ENCODE measurements at regions not wholly inside any gene's neighbourhood (a gene's known extent, or its start where the extent isn't known, plus 50 kb on each side); places are given as distances from the start of the nearest gene placed in this dataset.
A peak's percentile ranks its signal among the peaks of the same experiment; 100 is the strongest.

DNA sequence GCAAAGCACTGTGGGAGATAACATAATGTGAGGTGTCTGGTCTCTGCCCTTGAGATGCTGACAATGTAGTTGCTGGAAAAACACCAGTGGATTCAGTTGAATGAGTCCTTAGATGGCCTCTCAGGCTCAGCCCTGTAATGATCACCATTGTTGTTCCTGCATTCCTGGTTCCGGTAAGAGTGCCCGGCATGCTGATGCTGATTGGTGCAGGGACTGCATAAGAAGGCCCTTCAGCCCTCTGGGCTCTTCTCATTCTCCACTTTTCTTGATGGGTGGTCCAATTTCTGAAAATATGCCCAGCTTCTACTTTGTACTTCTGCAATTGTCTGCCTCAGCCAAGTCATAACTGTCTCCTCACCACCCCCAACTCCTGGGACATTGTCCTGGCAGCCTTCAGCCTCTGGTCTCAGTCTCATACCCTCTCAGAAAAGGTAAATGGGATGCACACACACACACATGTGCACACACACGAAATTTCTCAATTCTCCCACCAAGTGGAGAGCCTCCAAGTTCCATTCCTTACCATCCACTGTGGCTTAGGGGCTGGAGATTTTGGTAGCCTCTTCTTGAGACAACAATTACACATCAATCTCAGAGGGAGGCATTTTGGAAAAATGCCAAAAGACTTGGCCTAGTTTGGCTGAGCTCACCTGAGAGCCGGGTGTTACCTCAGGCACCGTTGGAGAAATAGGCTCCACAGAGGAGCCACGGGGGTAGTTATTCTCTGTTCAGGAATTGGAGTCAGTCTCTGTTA lies 314.9 kb downstream of the RPS24 start:
- peak; percentile 10 for DNase-seq

DNA sequence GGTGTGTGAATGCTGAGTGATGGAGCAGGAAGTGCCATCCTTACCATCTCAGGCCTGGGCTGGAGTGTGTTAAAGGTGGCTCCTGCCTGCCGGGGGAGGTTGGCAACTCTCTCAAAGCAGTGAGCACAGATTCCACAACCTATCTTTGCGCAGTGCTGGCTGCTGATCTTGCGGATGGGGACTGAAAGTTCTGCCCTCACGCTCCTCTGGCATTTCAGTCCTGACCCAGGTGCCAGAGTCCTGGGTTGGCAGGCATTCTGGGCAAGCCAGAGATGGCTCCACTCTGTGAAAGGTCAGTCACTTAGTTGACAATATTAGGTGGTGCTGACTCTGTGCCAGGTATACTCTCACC lies 315.5 kb downstream of the RPS24 start:
- no peak for DNase-seq

DNA sequence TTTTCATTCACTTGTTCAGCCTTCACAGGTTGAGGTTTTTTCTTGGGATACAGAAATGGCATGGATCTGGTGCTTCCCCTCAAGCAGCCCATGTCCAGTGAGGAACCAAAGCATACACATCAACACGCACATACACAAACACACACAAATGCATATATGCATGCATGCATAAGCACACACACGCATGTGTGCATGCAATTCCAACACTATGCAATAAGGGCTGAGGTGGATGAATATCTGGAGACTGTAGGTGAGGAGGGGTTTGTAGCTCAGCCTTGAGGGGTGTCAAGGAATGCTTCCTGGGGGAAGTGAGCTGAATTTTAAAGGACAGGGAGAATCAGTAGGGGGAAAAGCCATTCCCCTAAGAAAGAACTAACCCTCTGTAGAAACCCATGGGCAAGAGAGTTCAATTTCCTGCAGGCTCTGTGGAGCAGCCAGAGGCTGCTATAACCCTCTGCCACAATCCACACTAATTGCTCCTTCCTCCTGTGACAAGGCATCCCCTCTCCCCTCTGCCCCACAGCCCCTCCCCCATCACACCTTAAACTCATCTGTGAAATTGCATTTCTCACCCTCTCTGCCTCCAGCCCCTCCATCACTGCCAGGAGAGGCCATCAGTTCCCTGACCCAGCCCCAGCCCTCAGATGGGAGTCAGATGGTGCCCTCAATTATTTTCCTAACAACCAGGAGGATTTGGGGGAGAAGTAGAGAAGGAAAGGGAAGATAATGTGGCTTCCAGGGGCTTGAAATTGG lies 316.4 kb downstream of the RPS24 start:
- DNase-seq: peak; percentile 4

DNA sequence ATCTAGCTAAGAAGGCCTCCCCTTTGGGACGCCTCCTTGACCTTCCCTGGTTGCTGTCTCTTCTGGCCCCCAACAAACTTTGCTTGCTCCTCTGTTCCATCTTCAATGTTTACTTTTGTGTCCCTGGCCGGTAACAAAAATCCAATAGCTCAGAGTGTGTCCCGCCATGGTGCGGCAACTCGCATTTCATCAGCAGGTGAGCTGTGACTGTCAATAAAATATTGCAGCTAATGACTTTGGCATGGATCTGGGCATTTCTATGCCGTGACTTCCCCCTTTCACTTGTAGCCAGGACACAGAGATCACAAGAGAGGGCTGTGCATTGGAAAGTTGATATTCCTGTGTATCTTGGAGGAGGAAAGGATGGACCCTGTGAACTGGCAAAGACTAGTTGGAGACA lies 317.6 kb downstream of the RPS24 start:
- DNase-seq: peak; percentile 13

DNA sequence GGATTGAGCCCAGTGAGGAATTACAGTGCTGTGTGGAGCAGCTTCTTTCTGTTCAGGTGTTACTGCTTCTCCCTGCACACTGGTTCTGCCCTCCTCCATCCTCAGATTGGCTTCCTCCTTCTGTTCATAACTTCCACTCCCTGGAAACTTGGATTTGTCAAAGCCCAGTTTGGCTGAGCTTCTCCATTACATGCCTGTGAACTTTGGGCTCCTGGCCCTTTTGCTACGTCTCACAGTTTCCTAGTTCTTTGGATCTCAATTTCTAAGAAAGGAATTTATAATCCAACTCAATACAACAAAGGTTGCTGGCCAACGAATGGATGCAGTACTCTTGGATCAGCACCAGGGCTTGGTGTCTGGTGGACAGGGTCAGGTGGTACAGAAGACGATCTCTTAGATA lies 318.1 kb downstream of the RPS24 start:
- DNase-seq: no peak

DNA sequence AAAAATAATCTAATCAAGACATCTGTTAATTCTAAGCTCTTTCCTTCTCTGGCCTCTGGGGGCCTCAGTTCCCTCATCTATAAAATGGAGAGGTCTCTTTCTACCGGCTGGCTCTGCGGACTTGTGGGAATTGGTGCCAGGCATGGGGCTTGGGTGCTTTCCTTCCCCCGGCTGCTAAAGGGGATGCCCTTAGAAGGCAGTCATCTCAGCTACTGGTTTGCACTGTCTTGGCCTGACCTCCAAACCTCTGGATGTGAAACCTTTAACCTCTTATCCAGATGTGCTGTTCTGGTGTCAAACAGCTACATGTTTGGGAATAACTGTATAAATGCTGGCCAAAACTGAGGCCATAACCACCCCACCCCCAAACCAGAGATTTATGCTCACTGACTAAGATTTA lies 320.0 kb downstream of the RPS24 start:
- no peak for DNase-seq

DNA sequence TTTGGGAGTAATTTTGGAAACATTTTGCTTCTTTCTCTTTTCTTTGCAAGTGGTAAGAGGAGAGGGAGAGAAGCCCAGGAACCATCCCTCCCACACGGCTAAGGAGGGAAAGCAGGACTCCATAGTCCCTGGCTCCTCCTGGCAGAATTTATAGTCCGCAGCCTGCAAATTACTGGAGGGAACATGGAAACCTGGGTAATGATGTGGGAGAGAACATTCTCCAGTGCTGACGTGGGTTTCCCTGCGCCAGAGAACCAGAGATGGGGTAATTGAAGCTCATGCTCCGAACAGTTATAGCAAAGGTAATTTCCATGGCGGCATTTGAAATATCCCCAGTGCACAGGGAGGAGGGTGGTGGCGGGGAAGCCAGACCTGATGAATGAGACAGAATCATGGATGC lies 320.4 kb downstream of the RPS24 start:
- DNase-seq: peak; percentile 63

DNA sequence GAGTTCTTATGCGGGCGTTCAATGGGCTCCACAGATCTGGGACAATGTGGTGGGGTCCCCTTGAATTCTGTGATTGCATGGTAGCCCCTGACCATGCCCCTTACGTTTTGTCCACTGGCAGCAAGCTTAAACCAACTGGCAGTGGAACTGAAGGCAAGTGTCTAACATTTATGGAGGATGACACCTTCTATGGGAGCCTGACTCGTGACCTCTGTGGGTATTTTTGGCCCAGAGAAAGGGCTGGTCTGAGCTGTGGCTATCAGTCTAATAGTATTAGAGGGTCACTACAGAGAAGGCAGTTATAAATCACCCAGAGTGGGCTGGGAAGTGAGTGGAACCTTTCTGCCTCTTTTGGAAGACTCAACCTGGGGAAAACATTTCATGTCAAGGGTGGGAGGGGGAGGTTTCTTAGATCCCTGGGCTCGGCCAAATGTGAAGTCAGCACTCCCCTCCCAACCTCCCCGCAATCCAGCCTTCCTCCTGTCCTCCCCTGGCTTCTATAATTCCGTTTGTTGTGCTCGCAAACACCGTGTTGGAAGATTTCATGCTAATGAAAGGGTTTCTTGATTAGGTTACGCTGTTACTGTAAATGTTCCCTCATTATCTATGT lies 322.7 kb downstream of the RPS24 start:
- DNase-seq: no peak

DNA sequence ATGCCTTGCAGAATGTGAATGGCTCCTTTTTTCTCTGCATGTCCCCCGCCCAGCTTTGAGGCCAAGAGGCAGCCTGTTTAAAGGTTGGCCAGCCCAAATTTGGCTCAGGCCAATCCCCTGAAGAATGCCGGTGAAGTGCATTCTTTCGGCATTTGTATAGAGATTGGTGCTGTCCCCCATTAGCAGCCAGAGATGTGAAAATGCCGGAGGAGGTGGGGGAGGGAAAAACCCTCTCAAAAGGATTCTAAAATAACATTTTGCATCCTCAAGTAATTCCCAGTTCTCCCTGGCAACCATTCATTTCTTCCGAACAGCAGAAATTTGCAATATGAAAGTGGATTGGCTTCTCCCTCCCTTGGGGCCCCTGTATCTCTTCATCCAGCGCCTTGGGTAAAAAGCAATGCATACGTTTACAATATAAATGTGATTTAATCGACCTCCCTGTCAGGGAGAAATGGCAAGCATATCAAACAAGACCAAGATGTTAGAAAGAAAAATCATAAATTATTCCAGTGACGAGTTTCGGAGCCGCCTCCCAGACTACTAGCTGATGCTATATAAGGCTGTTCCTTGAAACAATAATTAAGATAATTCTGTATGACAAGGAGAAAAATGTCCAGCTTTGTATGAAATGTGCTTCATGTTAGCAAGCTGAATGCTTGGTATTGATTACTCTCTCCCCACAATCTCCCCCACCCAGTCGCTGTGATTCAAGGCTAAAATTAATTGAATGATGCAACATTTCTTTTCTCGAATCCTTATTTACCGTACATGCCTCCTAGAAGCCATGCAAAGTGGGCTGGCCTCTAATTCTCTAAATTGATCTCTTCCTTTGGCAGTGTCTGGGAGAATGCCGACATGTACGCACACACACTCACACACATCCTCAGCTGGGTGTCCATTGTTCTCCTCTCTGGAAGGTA lies 323.7 kb downstream of the RPS24 start:
- peak; percentile 58 for DNase-seq

DNA sequence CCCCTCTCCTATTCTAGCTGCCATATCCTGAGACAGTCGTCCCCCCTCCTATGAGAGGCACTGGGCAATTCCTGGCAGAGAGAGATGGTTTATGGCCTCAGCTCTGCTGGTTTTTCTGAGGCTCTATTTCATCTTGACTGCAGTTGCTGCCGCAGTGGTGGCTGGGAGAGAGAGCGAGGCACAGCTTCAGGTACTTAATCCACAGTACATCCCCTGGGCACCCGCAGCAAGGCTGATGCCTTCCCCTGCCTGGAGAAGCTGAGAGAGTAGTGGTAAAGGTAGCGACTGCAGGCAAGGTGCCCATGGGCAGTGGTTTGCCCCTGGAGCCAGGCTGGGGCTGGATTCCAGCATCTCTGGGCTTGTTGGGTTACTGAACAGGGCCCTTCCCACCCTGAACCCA lies 324.7 kb downstream of the RPS24 start:
- no peak for DNase-seq

DNA sequence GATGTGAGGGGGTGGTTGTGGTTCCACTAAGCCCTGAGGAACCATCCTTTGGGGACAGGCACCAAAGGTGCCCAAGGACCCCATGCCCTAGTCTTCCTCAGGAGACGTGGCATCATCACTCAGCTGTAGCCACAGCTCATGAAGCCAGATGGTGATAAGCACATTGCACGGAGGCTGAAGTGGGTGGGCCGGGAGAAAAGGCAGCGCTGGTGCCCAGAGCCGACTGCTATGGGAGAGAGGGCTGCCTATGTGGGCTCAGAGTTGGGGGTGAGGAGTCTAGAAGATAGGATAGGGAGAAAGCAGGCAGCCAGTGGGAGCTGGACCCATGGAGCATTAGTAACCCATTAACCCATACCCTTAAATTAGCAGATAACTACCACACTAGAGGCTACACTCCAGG lies 325.3 kb downstream of the RPS24 start:
- DNase-seq: no peak

DNA sequence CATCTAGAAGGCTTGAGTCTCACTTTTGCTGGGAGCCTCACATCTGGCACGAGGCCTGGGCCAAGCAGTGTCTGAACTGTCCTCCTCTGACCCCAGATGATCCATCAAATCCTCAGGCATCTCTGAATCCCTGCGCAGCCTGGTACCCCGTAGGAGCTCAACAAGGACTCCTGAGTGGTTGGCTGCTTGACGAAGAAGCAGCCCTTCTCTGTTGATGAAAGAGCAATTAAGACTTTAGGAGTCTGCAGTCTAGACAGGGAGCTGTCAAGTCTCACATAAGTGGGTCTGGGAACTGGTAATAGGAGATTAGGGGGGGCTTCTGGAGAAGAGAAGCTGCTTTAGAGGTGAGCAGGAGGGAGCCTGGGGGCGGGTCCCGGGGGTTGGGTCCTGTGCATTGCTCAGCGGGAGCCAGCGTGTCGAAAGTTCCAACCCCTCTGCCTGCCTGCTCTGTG lies 326.0 kb downstream of the RPS24 start:
- DNase-seq: no peak

DNA sequence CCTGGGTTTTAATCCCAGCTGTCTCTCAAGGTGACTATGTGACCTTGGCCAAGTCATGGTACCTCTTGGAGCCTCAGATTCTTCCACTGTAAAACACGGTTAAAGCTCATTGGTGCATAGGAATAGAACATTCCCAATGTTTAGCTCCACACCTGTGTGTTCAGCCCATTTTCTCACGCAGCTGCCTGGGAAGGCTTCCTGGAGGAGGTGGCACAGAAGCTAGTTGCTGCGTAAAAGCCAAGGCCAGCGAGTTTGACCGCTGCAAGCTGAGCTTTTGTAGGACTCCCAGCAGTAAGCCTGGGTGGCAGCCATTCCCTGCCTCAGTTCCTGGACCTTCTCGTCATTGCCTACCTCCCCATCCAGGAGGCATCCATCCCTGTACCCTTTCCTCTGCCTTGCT lies 326.6 kb downstream of the RPS24 start:
- DNase-seq: no peak

DNA sequence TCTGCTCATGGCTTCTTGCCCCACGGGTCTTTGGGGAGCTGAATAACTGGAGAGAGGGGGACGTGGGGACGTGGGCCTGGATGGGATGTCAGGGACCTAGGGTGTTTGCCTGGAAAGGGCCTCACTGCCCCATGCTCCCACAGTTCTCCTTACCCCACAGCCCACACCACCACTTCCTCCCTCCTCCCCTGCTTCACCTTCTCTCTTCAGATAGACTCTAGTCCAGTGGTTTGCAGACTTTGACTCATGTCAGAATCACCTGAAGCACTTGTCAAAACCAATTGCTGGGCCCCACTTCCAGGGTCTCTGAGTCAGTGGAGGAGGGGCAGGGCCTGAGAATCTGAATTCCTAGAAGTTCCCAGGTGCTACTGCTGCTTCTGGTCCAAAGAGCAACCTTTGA lies 327.4 kb downstream of the RPS24 start:
- DNase-seq: no peak

DNA sequence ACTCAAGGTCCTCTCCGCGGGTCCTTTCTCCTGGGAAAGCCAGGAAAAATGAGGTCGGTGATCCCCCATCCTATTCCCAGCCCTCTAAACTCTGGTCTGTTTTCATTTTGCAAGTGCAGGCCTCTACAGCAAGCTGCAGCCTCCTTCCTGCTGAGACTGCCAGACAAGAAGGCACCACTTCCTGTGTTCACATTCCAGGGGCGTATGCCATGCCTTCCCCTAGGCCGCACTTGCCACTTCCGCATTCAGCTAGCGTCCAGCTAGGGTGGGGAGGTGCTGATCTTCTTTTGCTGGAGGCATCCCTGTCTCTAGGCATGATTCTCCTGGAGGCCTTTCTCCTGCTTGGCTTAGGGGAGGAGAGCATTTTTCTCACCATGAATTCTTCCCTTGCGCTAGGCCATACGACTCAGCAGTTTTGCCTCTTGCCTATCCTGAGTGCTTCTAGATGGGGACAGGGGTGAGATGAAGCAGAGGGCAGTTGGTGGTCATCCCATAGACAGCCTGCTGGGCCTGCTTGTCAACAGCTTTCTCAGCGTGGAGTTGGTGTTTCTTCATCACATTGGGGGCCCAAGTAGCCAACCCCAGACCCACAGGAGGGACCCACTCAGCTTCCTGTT lies 328.9 kb downstream of the RPS24 start:
- no peak for DNase-seq

DNA sequence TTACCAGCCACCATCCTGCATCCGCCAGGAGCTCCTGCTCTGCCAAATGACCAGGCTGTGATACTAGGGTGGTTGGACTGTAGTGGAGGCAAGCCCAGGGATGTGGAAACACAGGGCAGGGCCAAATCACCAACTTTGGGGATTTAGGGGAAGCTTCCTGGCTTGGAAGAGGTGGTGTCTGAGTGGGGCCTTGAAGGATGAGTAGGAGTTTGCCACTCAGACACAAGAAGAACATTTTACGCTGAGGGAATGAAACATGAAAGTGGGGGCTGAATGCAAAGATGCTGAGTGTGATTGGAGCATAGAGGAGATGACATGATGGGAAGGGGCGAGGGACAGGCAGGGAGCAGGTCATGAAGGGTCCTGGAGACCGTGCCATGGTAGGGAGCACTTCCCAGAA lies 329.5 kb downstream of the RPS24 start:
- no peak for DNase-seq

DNA sequence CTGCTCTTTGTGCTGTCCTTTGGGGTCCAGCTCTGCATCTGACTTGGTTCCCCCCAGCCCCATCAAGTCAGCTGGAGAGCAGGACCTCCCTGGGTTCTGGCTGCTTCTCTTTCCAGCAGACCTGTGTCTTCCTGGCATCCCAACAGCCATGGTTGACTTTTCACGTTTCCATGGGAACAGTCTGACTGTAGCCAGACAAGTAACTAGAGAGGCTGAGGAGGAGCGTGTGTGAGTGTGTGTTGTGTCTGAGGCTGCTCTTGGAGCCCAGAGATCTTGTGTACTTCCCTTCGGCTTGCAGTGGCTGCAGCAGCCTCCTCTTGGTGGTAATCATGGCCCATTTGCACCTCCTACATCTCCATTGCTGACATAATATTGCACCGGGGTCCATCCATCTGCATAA lies 332.0 kb downstream of the RPS24 start:
- DNase-seq: peak; percentile 65

DNA sequence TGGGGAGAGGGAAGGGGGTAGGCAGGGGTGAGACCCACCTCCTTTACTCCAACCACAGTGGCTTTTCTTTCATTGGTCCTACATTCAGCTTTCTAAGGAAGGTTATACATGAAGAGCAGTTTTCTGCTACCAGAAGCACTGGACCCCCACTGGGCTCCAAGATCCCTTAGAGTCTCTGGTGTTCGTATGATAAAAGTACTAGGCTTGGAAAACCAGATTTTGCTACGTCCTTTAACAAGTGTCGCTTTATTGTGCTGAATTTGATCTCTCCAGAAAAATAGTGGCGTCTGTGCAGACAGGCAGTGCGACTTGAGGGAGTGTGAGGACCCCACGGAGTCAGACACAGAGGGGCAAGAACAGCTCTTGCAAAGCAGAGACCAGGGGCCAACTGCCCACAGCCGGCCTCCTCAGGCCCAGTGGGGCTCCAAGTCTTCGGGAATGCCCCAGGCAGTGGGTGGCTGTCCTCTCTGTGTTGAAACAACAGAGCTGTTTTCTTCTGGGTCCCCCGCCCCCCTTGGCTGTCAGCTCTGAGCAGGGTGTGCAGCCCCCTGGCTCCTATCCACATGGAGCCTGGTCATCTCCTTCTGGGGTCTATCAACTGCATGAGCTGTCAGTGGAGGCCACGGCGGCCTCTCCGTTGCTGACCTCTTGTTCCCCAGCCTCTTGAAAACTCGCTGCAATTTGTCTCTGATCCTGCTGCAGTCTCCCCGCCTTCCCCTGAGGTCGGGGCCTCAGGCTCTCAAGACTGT lies 333.2 kb downstream of the RPS24 start:
- DNase-seq: no peak

DNA sequence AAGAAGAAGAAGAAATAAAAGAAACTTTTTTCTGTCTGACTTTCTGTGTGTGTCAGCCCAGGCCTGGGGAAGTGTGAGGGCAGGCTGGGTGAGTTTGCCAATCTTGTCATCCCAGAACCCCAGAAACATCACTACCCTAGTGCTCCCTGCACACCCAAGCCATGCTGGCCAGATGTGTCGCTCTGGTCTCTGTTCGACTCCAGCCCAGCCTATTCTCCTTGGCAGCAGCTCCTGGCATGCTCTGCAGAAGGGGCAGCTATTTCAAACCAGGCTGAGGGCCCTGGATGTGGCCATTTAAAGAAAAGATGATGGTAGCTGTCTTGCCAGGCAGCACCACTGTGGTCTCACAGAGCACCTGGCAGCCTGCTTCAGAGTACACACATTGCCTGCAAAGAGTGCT lies 334.1 kb downstream of the RPS24 start:
- DNase-seq: no peak

DNA sequence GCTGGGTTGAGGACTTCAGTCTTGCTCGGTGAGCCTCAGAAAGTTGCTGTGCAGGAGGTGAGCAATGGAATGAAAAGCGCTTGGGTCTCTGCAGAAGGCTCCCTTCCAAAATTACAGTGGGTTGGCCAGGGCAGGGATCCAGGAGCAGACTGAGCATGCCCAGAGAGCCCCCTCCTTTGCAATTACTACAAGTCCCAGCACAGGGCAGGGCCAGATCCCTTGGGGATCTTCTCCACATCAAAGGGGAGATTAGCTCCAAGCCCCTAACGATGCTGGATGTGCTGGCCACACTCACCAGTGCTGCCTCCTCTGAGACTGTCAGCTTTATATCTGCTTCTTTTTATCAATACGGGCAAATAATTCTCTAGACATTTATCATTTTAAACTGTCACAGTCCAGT lies 337.5 kb downstream of the RPS24 start:
- DNase-seq: peak; percentile 66

DNA sequence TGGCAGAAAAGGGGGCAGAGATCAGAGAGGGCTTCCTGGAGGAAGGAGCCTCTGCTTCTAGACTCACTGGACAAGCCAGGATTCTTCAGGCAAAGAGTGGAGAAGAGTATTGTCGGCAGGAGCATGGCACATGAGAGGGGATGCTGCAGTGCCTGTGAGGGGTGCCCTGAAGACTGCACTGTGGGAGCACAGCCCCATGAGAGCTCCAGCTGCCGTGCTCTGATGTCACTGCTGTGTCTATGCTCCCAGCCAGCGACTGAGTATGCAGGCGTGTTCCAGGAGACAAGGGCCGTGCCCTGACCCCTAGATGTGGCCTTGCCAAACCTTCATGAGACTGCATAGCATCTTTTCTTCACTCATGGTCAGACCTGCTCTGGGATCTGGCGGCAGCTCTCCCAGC lies 339.1 kb downstream of the RPS24 start:
- no peak for DNase-seq

All from right hindlimb (tissue), 1 donor.